GM19043 (cell line): ENCODE measurements at regions not wholly inside any gene's neighbourhood (a gene's known extent, or its start where the extent isn't known, plus 50 kb on each side); places are given as distances from the start of the nearest gene placed in this dataset.

Experiments used
- ATAC-seq: cut with Tn5 transposase; IDR thresholded peaks from one replicate; pipeline ENCODE4 v1.9.1; 2021; ENCODE audit warnings: low read depth; ENCODE audit not compliant: unreplicated experiment

DNA sequence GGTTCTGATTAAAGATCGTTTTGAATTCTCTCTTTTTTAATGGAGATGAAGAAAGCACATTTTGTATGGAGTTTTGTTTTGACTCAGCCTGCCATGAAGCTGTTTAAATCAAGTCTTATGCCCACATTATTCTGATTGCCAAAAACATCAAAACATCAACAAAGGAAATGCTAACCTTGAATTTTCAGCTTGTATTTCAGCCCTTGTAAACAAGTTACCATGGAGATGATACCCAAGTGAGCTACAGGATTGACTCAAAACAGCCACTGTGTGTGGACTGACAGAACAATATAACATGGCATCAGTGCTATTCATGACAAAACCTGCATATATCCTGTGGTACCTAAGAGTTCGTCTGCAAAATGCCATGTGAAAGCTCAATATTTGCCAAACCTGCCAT lies 1581.0 kb downstream of the MAT2B start:
- no peak for ATAC-seq

- no peak for ATAC-seq
Observed at GRCh38 chr5:165094782-165095181, 1589.4 kb downstream of the MAT2B start.

DNA sequence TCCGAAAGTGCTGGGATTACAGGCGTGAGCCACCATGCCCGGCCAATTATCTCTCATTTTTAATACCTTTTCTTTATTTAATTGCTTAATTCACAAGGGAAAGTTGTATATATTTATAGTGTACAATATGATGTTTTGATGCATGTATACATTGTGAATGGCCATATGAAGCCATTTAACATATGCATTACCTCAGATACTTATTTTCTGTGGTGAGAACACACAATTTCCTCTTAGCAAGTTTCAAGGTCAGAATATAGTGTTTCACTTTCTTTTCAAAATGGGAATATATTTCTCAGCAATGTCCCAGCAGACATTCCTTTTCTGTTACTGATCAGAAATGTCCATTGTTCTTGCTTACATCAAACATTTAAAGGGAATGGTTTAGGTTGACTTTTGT lies 1596.3 kb downstream of the MAT2B start:
- no peak for ATAC-seq

GRCh38 chr5:165104611-165105010 lies 1599.2 kb downstream of the MAT2B start:
- ATAC-seq: no peak

DNA sequence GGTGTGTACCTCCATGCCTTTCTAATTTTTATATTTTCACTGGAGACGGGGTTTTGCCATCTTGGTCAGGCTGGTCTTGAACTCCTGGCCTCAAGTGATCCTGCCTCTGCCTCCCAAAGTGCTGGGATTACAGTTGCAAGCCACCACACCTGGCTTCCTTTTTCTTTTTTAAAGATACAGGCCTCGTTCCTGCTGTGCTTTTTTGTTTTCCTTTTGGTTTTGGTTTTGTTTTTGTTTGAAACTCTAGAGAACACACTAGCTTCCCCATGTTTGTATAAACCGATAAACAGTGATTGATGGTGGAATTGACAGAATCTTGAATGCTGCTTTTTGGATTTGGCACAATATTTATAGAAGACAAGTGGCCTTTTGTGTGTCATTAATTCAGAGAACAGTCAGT lies 1603.4 kb downstream of the MAT2B start:
- no peak for ATAC-seq

- no peak for ATAC-seq
Observed at GRCh38 chr5:165119175-165119574, 1613.8 kb downstream of the MAT2B start.

GRCh38 chr5:165126598-165126997 lies 1621.2 kb downstream of the MAT2B start:
- no peak for ATAC-seq

- ATAC-seq: no peak
Observed at GRCh38 chr5:165127941-165128340, 1622.5 kb downstream of the MAT2B start.

DNA sequence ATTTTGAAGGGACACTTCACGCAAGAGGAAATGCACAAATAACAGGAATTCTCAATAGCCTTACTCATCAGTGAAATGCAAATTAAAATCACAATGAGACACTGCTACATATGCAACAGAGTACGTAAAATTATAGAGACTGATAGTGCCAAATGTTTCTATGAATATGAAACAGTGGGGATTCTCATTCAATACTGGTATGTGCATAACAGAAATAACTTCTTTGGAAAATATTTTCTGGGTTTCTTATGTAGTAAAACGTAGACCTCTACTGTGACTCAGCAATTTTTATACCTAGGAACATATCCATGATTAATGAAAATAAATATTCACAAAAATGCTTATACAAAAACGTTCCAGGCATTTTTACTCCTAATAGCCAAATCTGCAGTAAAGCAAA lies 1625.2 kb downstream of the MAT2B start:
- no peak for ATAC-seq

GRCh38 chr5:165134155-165134554 lies 1628.7 kb downstream of the MAT2B start:
- ATAC-seq: no peak

DNA sequence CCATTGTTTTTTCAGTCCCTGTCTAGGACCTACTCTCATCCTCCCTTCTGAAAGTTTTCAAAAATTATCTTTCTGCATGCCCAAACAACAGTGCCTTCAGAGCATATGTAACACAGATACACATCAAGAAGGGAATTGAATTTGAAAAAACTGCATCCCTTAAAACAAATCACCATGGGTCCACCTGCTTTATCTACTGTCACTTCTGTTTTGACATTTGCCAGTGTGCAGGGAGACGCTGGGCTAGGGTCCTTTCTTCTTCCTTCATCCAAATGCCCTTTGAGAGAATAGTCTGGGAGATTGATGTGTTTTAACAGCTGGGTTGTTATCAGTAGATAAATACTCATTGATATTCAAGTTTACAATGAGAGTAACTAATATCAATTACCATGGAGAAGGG lies 1630.1 kb downstream of the MAT2B start:
- no peak for ATAC-seq

GRCh38 chr5:165137701-165138100 lies 1632.3 kb downstream of the MAT2B start:
- no peak for ATAC-seq

- ATAC-seq: no peak
Observed at GRCh38 chr5:165138236-165138635, 1632.8 kb downstream of the MAT2B start.

GRCh38 chr5:165139262-165139661 lies 1633.8 kb downstream of the MAT2B start:
- no peak for ATAC-seq

- ATAC-seq: no peak
Observed at GRCh38 chr5:165139721-165140120, 1634.3 kb downstream of the MAT2B start.

- ATAC-seq: no peak
Observed at GRCh38 chr5:165143741-165144140, 1638.3 kb downstream of the MAT2B start.

- no peak for ATAC-seq
Observed at GRCh38 chr5:165149431-165149830, 1644.0 kb downstream of the MAT2B start.

- no peak for ATAC-seq
Observed at GRCh38 chr5:165152058-165152457, 1646.6 kb downstream of the MAT2B start.

DNA sequence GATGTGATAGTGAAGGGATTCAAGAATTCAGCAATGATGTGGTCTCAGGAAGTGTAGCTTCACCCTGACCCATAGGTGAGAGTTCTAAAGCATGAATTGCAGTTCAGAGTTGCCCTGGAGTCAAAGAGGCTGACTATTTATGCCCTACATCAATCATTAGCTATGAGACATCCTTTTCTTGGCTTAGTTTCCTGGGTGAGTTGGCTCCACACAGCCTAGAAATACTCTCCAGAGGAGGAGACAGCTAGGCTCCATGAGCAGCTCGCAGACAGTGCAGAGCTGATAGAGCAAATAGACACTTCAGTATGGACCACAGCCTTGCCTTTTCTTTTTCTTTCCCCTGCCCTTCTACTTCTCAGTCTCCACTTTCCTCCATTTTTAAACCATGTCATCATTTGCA lies 1651.8 kb downstream of the MAT2B start:
- ATAC-seq: no peak

GRCh38 chr5:165161204-165161603 lies 1655.8 kb downstream of the MAT2B start:
- no peak for ATAC-seq

DNA sequence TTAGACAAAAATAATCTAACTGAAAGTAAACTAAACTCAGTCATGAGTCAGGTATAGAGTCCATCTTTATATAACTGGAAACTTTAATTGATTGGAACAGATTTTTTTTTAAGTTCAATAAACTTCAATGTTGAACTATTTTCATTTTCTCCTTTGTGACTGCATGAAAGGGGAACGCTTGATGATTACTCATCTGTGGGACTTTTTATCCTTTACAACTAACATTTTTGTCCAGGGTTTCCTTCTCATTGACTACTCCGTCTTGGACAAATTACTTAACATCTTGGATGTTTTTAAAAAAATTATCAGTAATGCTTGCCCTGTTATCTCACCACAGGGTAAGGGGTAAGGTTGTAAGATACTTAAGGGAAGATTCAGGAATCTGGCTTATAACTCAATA lies 1658.4 kb downstream of the MAT2B start:
- no peak for ATAC-seq

GRCh38 chr5:165173651-165174050 lies 1668.2 kb downstream of the MAT2B start:
- no peak for ATAC-seq

DNA sequence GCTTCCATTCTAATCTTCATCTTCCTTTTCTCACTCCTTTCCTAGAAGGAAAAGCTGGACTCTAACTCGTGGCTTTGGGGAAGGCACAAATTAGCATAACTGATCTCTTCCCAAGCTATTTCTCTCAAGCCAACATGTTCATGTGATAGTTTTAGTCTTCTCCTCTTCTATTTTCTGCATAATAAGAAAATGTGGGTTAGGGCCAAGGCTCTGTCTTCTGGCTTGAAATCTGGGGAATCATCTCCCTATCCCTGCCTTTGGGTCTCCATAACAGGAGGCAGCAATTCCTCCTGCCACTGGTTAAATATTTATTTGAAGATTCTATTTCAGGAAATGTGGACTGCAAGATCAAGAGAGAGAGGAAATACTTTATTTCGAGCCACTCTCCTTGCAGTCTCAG lies 1669.6 kb downstream of the MAT2B start:
- ATAC-seq: no peak

GRCh38 chr5:165184183-165184582 lies 1678.8 kb downstream of the MAT2B start:
- ATAC-seq: no peak
